ENCODE measurements at regions not wholly inside any gene's neighbourhood (a gene's known extent, or its start where the extent isn't known, plus 50 kb on each side); places are given as distances from the start of the nearest gene placed in this dataset.

DNA sequence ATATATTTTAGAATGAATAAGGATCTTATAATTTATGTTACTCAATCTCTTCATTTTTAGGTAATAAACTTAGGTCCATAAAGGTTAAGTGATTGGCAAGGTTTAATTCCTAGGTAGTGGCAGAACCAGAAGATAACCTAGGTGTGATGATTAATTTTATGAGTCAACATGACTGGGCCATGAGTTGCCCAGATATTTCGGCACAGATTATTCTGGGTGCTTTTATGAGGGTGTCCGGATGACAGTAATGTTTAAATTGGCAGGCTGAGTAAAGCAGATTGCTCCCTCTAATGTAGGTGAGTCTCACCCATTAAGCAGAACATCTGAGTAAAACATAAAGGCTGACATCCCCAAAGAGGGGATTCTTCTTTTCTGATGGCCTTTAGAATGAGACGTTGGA is 1349.3 kb upstream of the CELF2 start:
- H3K27ac Mint-ChIP-seq = no peak overlapping the region
- no peaks in the 10 kb centered on the region for H3K36me3 Mint-ChIP-seq (ENCODE audit: low read depth)
- H3K4me3 ChIP-seq (ENCODE audit: low read length) = no peak overlapping the region
- H3K4me1 ChIP-seq (ENCODE audit: insufficient read depth, low read length) = no peaks in the 10 kb centered on the region
- TF ChIP-seq, protein P1, sequence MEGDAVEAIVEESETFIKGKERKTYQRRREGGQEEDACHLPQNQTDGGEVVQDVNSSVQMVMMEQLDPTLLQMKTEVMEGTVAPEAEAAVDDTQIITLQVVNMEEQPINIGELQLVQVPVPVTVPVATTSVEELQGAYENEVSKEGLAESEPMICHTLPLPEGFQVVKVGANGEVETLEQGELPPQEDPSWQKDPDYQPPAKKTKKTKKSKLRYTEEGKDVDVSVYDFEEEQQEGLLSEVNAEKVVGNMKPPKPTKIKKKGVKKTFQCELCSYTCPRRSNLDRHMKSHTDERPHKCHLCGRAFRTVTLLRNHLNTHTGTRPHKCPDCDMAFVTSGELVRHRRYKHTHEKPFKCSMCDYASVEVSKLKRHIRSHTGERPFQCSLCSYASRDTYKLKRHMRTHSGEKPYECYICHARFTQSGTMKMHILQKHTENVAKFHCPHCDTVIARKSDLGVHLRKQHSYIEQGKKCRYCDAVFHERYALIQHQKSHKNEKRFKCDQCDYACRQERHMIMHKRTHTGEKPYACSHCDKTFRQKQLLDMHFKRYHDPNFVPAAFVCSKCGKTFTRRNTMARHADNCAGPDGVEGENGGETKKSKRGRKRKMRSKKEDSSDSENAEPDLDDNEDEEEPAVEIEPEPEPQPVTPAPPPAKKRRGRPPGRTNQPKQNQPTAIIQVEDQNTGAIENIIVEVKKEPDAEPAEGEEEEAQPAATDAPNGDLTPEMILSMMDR (IDR thresholded peaks at IDR 0.05) = no peak
- peaks cover 2% of the 10 kb centered on the region for H3K9me3 Mint-ChIP-seq
- DNase-seq = no peak
- H3K4me3 Mint-ChIP-seq = no peak overlapping the region
- intact Hi-C loops (cut with DNase I, micrococcal nuclease) = no loop called here
- POLR2A ChIA-PET = no interaction called here
- no peaks in the 10 kb centered on the region for H3K9me3 ChIP-seq (ENCODE audit: control insufficient read depth in 1 of 2, insufficient read depth in 1 of 2, low read length in 2 of 2)
- H3K4me1 Mint-ChIP-seq (ENCODE audit: low read depth) = no peaks in the 10 kb centered on the region
- CTCF ChIA-PET = no interaction called here
- H3K27ac ChIP-seq (ENCODE audit: low read depth in 1 of 2, low read length in 2 of 2) = no peak overlapping the region
- H3K27me3 ChIP-seq (ENCODE audit: control insufficient read depth in 1 of 2, insufficient read depth in 2 of 2, low read length in 2 of 2) = peaks cover 0 to 6% of the 10 kb centered on the region in 2 experiments
- peaks cover 13% of the 10 kb centered on the region for H3K27me3 Mint-ChIP-seq
- H3K36me3 ChIP-seq (ENCODE audit: insufficient read depth, low read length) = no peaks in the 10 kb centered on the region
- ATAC-seq (ENCODE audit: poor library complexity) = no peak

- H3K9me3 ChIP-seq (ENCODE audit: control insufficient read depth in 1 of 2, insufficient read depth in 1 of 2, low read length in 2 of 2) = no peaks in the 10 kb centered on the region
- H3K4me1 ChIP-seq (ENCODE audit: insufficient read depth, low read length) = no peaks in the 10 kb centered on the region
- Mint-ChIP-seq H3K9me3 (no peaks in the 10 kb centered on the region), H3K4me3 (no peak overlapping the region), H3K27me3 (peaks cover 9% of the 10 kb centered on the region), H3K36me3 (ENCODE audit: low read depth) (no peaks in the 10 kb centered on the region), H3K27ac (no peak overlapping the region), H3K4me1 (ENCODE audit: low read depth) (no peaks in the 10 kb centered on the region)
- H3K27me3 ChIP-seq (ENCODE audit: control insufficient read depth in 1 of 2, insufficient read depth in 2 of 2, low read length in 2 of 2) = peaks cover 0 to 6% of the 10 kb centered on the region in 2 experiments
- TF ChIP-seq, protein P1 (IDR thresholded peaks at IDR 0.05) = no peak
- H3K27ac ChIP-seq (ENCODE audit: low read depth in 1 of 2, low read length in 2 of 2) = no peak overlapping the region
- ChIA-PET CTCF (no interaction called here), POLR2A (no interaction called here)
- intact Hi-C loops (cut with DNase I, micrococcal nuclease) = no loop called here
- no peak overlapping the region for H3K4me3 ChIP-seq (ENCODE audit: low read length)
- ATAC-seq (ENCODE audit: poor library complexity) = no peak
- no peak for DNase-seq
- H3K36me3 ChIP-seq (ENCODE audit: insufficient read depth, low read length) = no peaks in the 10 kb centered on the region
Measured at GRCh38 chr10:9670911-9671310, 1346.8 kb upstream of the CELF2 start.

GRCh38 chr10:9681655-9682054 is 1336.0 kb upstream of the CELF2 start:
- no peak for DNase-seq
- CTCF ChIA-PET = no interaction called here

More at GRCh38 chr10:9681655-9682054, 1336.0 kb upstream of the CELF2 start:
- H3K9me3 ChIP-seq (ENCODE audit: control insufficient read depth in 1 of 2, insufficient read depth in 1 of 2, low read length in 2 of 2) = peaks cover 0 to 4% of the 10 kb centered on the region in 2 experiments
- no peak overlapping the region for H3K27ac Mint-ChIP-seq
- no peaks in the 10 kb centered on the region for H3K36me3 Mint-ChIP-seq (ENCODE audit: low read depth)
- H3K4me1 ChIP-seq (ENCODE audit: insufficient read depth, low read length) = no peaks in the 10 kb centered on the region
- ATAC-seq (ENCODE audit: poor library complexity) = no peak
- H3K4me3 ChIP-seq (ENCODE audit: low read length) = no peak overlapping the region
- intact Hi-C loops (cut with DNase I, micrococcal nuclease) = no loop called here
- H3K4me1 Mint-ChIP-seq (ENCODE audit: low read depth) = no peaks in the 10 kb centered on the region
- no peak overlapping the region for H3K27ac ChIP-seq (ENCODE audit: low read depth in 1 of 2, low read length in 2 of 2)
- no peaks in the 10 kb centered on the region for H3K9me3 Mint-ChIP-seq
- TF ChIP-seq, protein P1 (IDR thresholded peaks at IDR 0.05) = no peak
- H3K4me3 Mint-ChIP-seq = no peak overlapping the region
- no peaks in the 10 kb centered on the region for H3K27me3 Mint-ChIP-seq
- POLR2A ChIA-PET = no interaction called here
- H3K27me3 ChIP-seq (ENCODE audit: control insufficient read depth in 1 of 2, insufficient read depth in 2 of 2, low read length in 2 of 2) = no peaks in the 10 kb centered on the region
- no peaks in the 10 kb centered on the region for H3K36me3 ChIP-seq (ENCODE audit: insufficient read depth, low read length)

Data from CD4-positive, alpha-beta T cell (primary cell).